IMR-90 (cell line): ENCODE measurements at regions not wholly inside any gene's neighbourhood (a gene's known extent, or its start where the extent isn't known, plus 50 kb on each side); places are given as distances from the start of the nearest gene placed in this dataset.

Experiments used
- CHD1 ChIP-seq: IDR thresholded peaks from 2 replicates; pipeline ENCODE4 v1.6.1; 2012; ENCODE audit warnings: low read depth, low read length, improper control_type of control experiment
- MAFK ChIP-seq: IDR thresholded peaks from 2 replicates; pipeline ENCODE4 v1.6.1; 2012; ENCODE audit warnings: low read depth, low read length, improper control_type of control experiment
- MAZ ChIP-seq: IDR thresholded peaks from 2 replicates; pipeline ENCODE4 v1.6.1; 2012; ENCODE audit warnings: low read depth, mild to moderate bottlenecking, low read length, improper control_type of control experiment, moderate library complexity, borderline replicate concordance
- POLR2A ChIP-seq: IDR thresholded peaks from 2 replicates; pipeline ENCODE4 v1.6.1; 2012; ENCODE audit warnings: mild to moderate bottlenecking, low read depth, low read length
- RAD21 ChIP-seq: IDR thresholded peaks from 2 replicates; pipeline ENCODE4 v1.6.1; 2012; ENCODE audit warnings: low read length, improper control_type of control experiment
- RFX5 ChIP-seq: IDR thresholded peaks from 2 replicates; pipeline ENCODE4 v1.8.0; 2012; ENCODE audit warnings: low read depth, mild to moderate bottlenecking, low read length, moderate library complexity
- TF ChIP-seq, protein P1 (sequence below): conservative IDR thresholded peaks from 2 replicates; pipeline ENCODE4 v1.5.1; 2012; ENCODE audit warnings: mild to moderate bottlenecking, low read depth, low read length, improper control_type of control experiment

DNA sequence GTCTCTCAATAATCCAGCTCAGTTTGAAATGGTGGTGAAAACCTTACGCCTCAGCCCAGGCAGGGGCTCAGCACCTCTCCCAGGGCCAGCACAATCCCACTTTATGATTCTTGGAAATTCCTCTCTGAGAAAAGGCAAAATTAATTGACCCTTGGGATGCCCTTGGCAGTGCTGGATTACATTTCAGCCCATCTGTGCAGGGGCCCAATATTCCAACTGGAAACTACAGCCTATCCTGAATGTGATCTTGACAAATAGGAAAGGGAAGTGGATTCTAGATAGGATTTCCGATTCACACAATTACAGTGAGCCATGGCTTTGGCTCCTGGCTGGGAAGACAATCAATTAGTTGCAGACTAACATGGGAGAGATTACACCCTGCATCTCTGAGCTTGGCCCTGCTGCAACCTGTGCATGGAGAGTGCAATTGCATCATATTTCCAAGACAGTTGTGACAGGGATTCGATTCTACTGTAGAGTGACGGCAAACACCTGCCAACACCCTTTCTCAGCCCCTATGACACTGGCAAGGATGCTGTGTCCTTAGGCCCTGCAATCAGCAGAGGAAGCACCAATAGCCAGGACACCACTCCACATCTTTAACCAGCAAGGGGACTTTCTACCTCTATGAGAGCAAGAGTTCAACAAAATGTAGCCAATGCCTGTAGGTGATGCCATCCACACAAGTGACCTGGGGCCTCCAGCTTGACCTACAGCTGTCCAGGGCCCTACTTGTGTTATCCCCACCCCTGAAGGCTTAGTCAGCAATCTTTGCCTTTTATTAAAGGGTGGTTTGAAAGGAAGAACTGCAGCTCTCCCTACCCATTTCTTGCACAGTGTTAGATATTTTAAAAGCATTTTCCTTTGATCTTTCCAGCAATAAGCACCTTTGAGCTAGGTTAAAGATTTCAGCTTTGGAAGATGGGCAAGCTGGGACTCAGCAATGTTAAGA, 187.2 kb upstream of the HS6ST1 start:
- TF ChIP-seq MAFK (no peak), MAZ (no peak), CHD1 (no peak), POLR2A (no peak), RFX5 (no peak), RAD21 (no peak)
- TF ChIP-seq, protein P1, sequence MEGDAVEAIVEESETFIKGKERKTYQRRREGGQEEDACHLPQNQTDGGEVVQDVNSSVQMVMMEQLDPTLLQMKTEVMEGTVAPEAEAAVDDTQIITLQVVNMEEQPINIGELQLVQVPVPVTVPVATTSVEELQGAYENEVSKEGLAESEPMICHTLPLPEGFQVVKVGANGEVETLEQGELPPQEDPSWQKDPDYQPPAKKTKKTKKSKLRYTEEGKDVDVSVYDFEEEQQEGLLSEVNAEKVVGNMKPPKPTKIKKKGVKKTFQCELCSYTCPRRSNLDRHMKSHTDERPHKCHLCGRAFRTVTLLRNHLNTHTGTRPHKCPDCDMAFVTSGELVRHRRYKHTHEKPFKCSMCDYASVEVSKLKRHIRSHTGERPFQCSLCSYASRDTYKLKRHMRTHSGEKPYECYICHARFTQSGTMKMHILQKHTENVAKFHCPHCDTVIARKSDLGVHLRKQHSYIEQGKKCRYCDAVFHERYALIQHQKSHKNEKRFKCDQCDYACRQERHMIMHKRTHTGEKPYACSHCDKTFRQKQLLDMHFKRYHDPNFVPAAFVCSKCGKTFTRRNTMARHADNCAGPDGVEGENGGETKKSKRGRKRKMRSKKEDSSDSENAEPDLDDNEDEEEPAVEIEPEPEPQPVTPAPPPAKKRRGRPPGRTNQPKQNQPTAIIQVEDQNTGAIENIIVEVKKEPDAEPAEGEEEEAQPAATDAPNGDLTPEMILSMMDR, result no peak
